ENCODE measurements at regions not wholly inside any gene's neighbourhood (a gene's known extent, or its start where the extent isn't known, plus 50 kb on each side); places are given as distances from the start of the nearest gene placed in this dataset.

DNA sequence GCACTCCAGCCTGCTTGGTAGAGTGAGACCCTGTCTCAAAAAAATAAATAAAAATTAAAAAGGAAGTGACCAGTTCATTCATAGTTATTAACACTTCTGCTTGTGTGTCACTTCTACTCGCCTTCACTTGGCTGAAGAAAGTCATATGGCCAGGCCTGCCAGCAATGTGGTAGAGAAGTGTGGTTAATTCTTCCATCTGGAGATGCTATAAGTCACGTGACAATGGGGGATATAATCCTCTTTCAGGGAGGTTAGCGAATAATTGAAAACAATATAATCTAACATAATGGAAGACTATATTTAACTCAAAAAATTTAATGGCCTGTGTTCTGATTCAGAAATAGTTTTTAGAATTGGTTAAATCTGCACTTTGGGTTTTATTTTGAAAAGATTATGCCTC is 305.6 kb downstream of the DOCK8 start:
- TF ChIP-seq CTCF (IDR thresholded peaks at IDR 0.05) (no peak), POLR2A (IDR thresholded peaks at IDR 0.05) (no peak)

Measured in heart left ventricle (tissue), 13 donors.